22Rv1 (cell line): ENCODE measurements at regions not wholly inside any gene's neighbourhood (a gene's known extent, or its start where the extent isn't known, plus 50 kb on each side); places are given as distances from the start of the nearest gene placed in this dataset.

Experiments
- H3K27ac ChIP-seq: fragments of 450-650 bp; 2 replicates; pipeline ENCODE4 v1.5.1; 2017
- CTCF ChIP-seq: fragments of 450-650 bp; IDR thresholded peaks from 2 replicates; pipeline ENCODE4 v1.5.1; 2017; ENCODE audit warnings: mild to moderate bottlenecking
- ZFX ChIP-seq: fragments of 450-650 bp; IDR thresholded peaks from 2 replicates; pipeline ENCODE4 v1.6.1; 2017; ENCODE audit warnings: antibody characterized with exemption, borderline replicate concordance

GRCh38 chr4:14087459-14087858, 459.9 kb upstream of the BOD1L1 start:
- TF ChIP-seq ZFX (no peak), CTCF (no peak)
- no peak overlapping the region for H3K27ac ChIP-seq

GRCh38 chr4:14087921-14088320, 460.4 kb upstream of the BOD1L1 start:
- TF ChIP-seq ZFX (no peak), CTCF (no peak)
- no peak overlapping the region for H3K27ac ChIP-seq

- H3K27ac ChIP-seq = no peak overlapping the region
- TF ChIP-seq CTCF = no peak
- no peak for TF ChIP-seq ZFX
These were observed 464.0 kb upstream of the BOD1L1 start for GRCh38 chr4:14091531-14091930.

GRCh38 chr4:14091966-14092365, 464.4 kb upstream of the BOD1L1 start:
- no peak overlapping the region for H3K27ac ChIP-seq
- no peak for TF ChIP-seq CTCF
- no peak for TF ChIP-seq ZFX

- TF ChIP-seq CTCF (no peak), ZFX (no peak)
- H3K27ac ChIP-seq = no peak overlapping the region
These were observed 465.2 kb upstream of the BOD1L1 start for GRCh38 chr4:14092741-14093140.

- H3K27ac ChIP-seq = no peak overlapping the region
- TF ChIP-seq ZFX = no peak
These were observed 468.3 kb upstream of the BOD1L1 start for GRCh38 chr4:14095831-14096230.

GRCh38 chr4:14096396-14096965, 469.0 kb upstream of the BOD1L1 start:
- no peak overlapping the region for H3K27ac ChIP-seq
- TF ChIP-seq CTCF (no peak), ZFX (no peak)

GRCh38 chr4:14100349-14100748, 472.8 kb upstream of the BOD1L1 start:
- no peak overlapping the region for H3K27ac ChIP-seq
- TF ChIP-seq ZFX = no peak
- no peak for TF ChIP-seq CTCF
